H9 (cell line): ENCODE measurements at regions not wholly inside any gene's neighbourhood (a gene's known extent, or its start where the extent isn't known, plus 50 kb on each side); places are given as distances from the start of the nearest gene placed in this dataset.

Experiments used
- DNase-seq: peaks from one replicate; pipeline ENCODE4 v3.0.0-alpha.2; 2017
- H2AFZ ChIP-seq: one replicate; pipeline ENCODE4 v1.6.1; 2013; ENCODE audit warnings: mild to moderate bottlenecking, low read length, control low read depth, moderate library complexity
- H2AK5ac ChIP-seq: 2 replicates; pipeline ENCODE4 v1.6.1; 2013; ENCODE audit warnings: low read length, control low read depth, mixed read lengths; ENCODE audit not compliant: insufficient read length
- H2BK120ac ChIP-seq: one replicate; pipeline ENCODE4 v1.6.1; 2013; ENCODE audit warnings: low read depth, mild to moderate bottlenecking, low read length, control low read depth, inconsistent platforms; ENCODE audit not compliant: poor library complexity, severe bottlenecking
- H2BK12ac ChIP-seq: 2 replicates; pipeline ENCODE4 v1.6.1; 2013; ENCODE audit warnings: low read length, control low read depth, mixed read lengths, low read depth; ENCODE audit not compliant: insufficient read length
- H2BK15ac ChIP-seq: 2 replicates; pipeline ENCODE4 v1.6.1; 2013; ENCODE audit warnings: low read depth, low read length, control low read depth
- H2BK20ac ChIP-seq: one replicate; pipeline ENCODE4 v1.6.1; 2013; ENCODE audit warnings: low read depth, mild to moderate bottlenecking, low read length, control low read depth, inconsistent platforms; ENCODE audit not compliant: poor library complexity, severe bottlenecking
- H2BK5ac ChIP-seq: 2 replicates; pipeline ENCODE4 v1.6.1; 2013; ENCODE audit warnings: low read length, control low read depth, mixed read lengths; ENCODE audit not compliant: insufficient read length
- H3K14ac ChIP-seq: 2 replicates; pipeline ENCODE4 v1.6.1; 2013; ENCODE audit warnings: low read length, control low read depth; ENCODE audit not compliant: insufficient read depth
- H3K18ac ChIP-seq: 2 replicates; pipeline ENCODE4 v1.6.1; 2013; ENCODE audit warnings: low read depth, mild to moderate bottlenecking, mixed read lengths, low read length, control low read depth; ENCODE audit not compliant: insufficient read length
- H3K23ac ChIP-seq: 2 replicates; pipeline ENCODE4 v1.6.1; 2013; ENCODE audit warnings: low read length, control low read depth, mixed read lengths, low read depth; ENCODE audit not compliant: insufficient read length
- H3K23me2 ChIP-seq: 2 replicates; pipeline ENCODE4 v1.6.1; 2013; ENCODE audit warnings: low read depth, mild to moderate bottlenecking, mixed read lengths, low read length, control low read depth; ENCODE audit not compliant: insufficient read length, poor library complexity, severe bottlenecking
- H3K27ac ChIP-seq: 2 replicates; pipeline ENCODE4 v1.5.1; 2013; ENCODE audit warnings: low read length, control low read depth, mixed read lengths, low read depth; ENCODE audit not compliant: insufficient read length
- H3K27me3 ChIP-seq: 2 replicates; pipeline ENCODE4 v1.6.1; 2013; ENCODE audit warnings: low read length, control low read depth, inconsistent platforms; ENCODE audit not compliant: insufficient read depth
- H3K4ac ChIP-seq: 2 replicates; pipeline ENCODE4 v1.6.1; 2013; ENCODE audit warnings: low read depth, mild to moderate bottlenecking, control low read depth, inconsistent platforms, low read length, moderate library complexity
- H3K4me1 ChIP-seq: 2 replicates; pipeline ENCODE4 v1.6.1; 2013; ENCODE audit warnings: low read length, control low read depth, inconsistent platforms; ENCODE audit not compliant: insufficient read depth
- H3K4me2 ChIP-seq: 2 replicates; pipeline ENCODE4 v1.6.1; 2013; ENCODE audit warnings: low read length, control low read depth, mixed read lengths; ENCODE audit not compliant: insufficient read length, insufficient read depth
- H3K56ac ChIP-seq: 2 replicates; pipeline ENCODE4 v1.6.1; 2013; ENCODE audit warnings: low read depth, mild to moderate bottlenecking, mixed read lengths, low read length, control low read depth; ENCODE audit not compliant: insufficient read length
- H3K79me1 ChIP-seq: 2 replicates; pipeline ENCODE4 v1.6.1; 2013; ENCODE audit warnings: low read depth, mild to moderate bottlenecking, moderate library complexity, low read length, control low read depth, inconsistent platforms; ENCODE audit not compliant: insufficient read depth, poor library complexity, severe bottlenecking
- H3K79me2 ChIP-seq: 2 replicates; pipeline ENCODE4 v1.6.1; 2013; ENCODE audit warnings: low read length, control low read depth, inconsistent platforms; ENCODE audit not compliant: insufficient read depth
- H3K9ac ChIP-seq: 2 replicates; pipeline ENCODE4 v1.6.1; 2013; ENCODE audit warnings: low read length, control low read depth, mixed read lengths; ENCODE audit not compliant: insufficient read length; ENCODE audit errors: extremely low read depth
- H3K9me3 ChIP-seq: one replicate; pipeline ENCODE4 v1.6.1; 2013; ENCODE audit warnings: low read depth, low read length, inconsistent platforms; ENCODE audit not compliant: control insufficient read depth
- H3T11ph ChIP-seq: one replicate; pipeline ENCODE4 v1.6.1; 2013; ENCODE audit warnings: mild to moderate bottlenecking, low read length, control low read depth, inconsistent platforms
- H4K20me1 ChIP-seq: one replicate; pipeline ENCODE4 v1.6.1; 2013; ENCODE audit not compliant: control insufficient read depth, insufficient read length, insufficient read depth
- H4K5ac ChIP-seq: 2 replicates; pipeline ENCODE4 v1.6.1; 2013; ENCODE audit warnings: low read depth, mild to moderate bottlenecking, mixed read lengths, low read length, control low read depth; ENCODE audit not compliant: insufficient read length
- H4K8ac ChIP-seq: replicated peaks from 2 replicates; pipeline ENCODE4 v1.6.1; 2013; ENCODE audit warnings: low read length, control low read depth, mixed read lengths, low read depth; ENCODE audit not compliant: insufficient read length
- H4K91ac ChIP-seq: 2 replicates; pipeline ENCODE4 v1.6.1; 2013; ENCODE audit warnings: low read depth, mild to moderate bottlenecking, moderate library complexity, mixed read lengths, low read length, control low read depth; ENCODE audit not compliant: insufficient read length
- H3K27ac Mint-ChIP-seq, 3 experiments: 2 replicates in 2 of 3; 3 replicates in 1 of 3; pipeline ENCODE4 v1.8.0; 2020 to 2021; ENCODE audit warnings: mixed read lengths in 3 of 3, mild to moderate bottlenecking in 1 of 3, moderate library complexity in 1 of 3
- H3K27me3 Mint-ChIP-seq: 2 replicates; pipeline ENCODE4 v1.8.0; 2021; ENCODE audit warnings: low read depth, mild to moderate bottlenecking, moderate library complexity, mixed read lengths
- H3K36me3 Mint-ChIP-seq, 3 experiments: 2 replicates in 2 of 3; 3 replicates in 1 of 3; pipeline ENCODE4 v1.8.0; 2020 to 2021; ENCODE audit warnings: low read depth in 3 of 3, mixed read lengths in 3 of 3; ENCODE audit not compliant: insufficient read depth in 1 of 3
- H3K4me1 Mint-ChIP-seq, 2 experiments: 2 replicates each; pipeline ENCODE4 v1.8.0; 2020; ENCODE audit warnings: mixed read lengths in 2 of 2
- H3K4me3 Mint-ChIP-seq, 2 experiments: 2 replicates in 1 of 2; 3 replicates in 1 of 2; pipeline ENCODE4 v1.8.0; 2020 to 2021; ENCODE audit warnings: mild to moderate bottlenecking in 2 of 2, mixed read lengths in 2 of 2, moderate library complexity in 1 of 2
- H3K9me3 Mint-ChIP-seq, 2 experiments: 2 replicates in 1 of 2; 3 replicates in 1 of 2; pipeline ENCODE4 v1.8.0; 2020; ENCODE audit warnings: mild to moderate bottlenecking in 2 of 2, mixed read lengths in 2 of 2, moderate library complexity in 1 of 2
- CTCF ChIP-seq: fragments of 200-600 bp; sonication (generic); conservative IDR thresholded peaks from 3 replicates; pipeline ENCODE4 v1.8.0; 2021; ENCODE audit warnings: antibody characterized with exemption, mild to moderate bottlenecking
- WGBS: extraction: QIAGEN DNeasy Blood & Tissue Kit; methylation state at CpG from one replicate; pipeline ENCODE4 v1.1.7; 2013; ENCODE audit warnings: missing lambda C conversion rate, low lambda C conversion rate, mixed read lengths; ENCODE audit not compliant: insufficient read length; ENCODE audit errors: extremely low coverage; 5-methylcytosine and 5-hydroxymethylcytosine counted together

GRCh38 chr13:104900191-104900817, 1635.2 kb downstream of the EFNB2 start:
- Histone ChIP-seq H3K23ac (no peak overlapping the region), H2BK12ac (no peak overlapping the region), H4K8ac (no peak overlapping the region), H3K4me2 (no peak overlapping the region), H3K27ac (no peak overlapping the region), H4K5ac (no peak overlapping the region), H2AFZ (no peak overlapping the region), H2AK5ac (no peak overlapping the region), H3K18ac (no peak overlapping the region), H2BK120ac (no peak overlapping the region), H3K23me2 (no peaks in the 10 kb centered on the region), H2BK20ac (no peak overlapping the region), H3K56ac (no peak overlapping the region), H3K79me1 (no peaks in the 10 kb centered on the region), H3K14ac (no peak overlapping the region), H2BK15ac (no peak overlapping the region), H3K9me3 (no peaks in the 10 kb centered on the region), H4K91ac (no peak overlapping the region), H2BK5ac (no peak overlapping the region), H3K79me2 (no peaks in the 10 kb centered on the region), H3K4ac (no peak overlapping the region), H3T11ph (no peak overlapping the region), H4K20me1 (no peaks in the 10 kb centered on the region), H3K9ac (no peak overlapping the region), H3K27me3 (no peaks in the 10 kb centered on the region), H3K4me1 (no peaks in the 10 kb centered on the region)
- no peak for DNase-seq
- H3K27me3 Mint-ChIP-seq: no peaks in the 10 kb centered on the region
- H3K4me1 Mint-ChIP-seq: no peaks in the 10 kb centered on the region
- no peaks in the 10 kb centered on the region for H3K9me3 Mint-ChIP-seq
- WGBS: no CpG with 5 or more reads among the region's 1 CpG
- no peak overlapping the region for H3K27ac Mint-ChIP-seq
- TF ChIP-seq CTCF: no peak
- H3K36me3 Mint-ChIP-seq: no peaks in the 10 kb centered on the region
- no peak overlapping the region for H3K4me3 Mint-ChIP-seq
